ENCODE measurements at regions not wholly inside any gene's neighbourhood (a gene's known extent, or its start where the extent isn't known, plus 50 kb on each side); places are given as distances from the start of the nearest gene placed in this dataset.

- H3K36me3 ChIP-seq: no peaks in the 10 kb centered on the region
- 73% methylated on average over 2 of the region's 2 CpGs for WGBS
- TF ChIP-seq POLR2A (IDR thresholded peaks at IDR 0.05): no peak
- TF ChIP-seq POLR2AphosphoS5 (IDR thresholded peaks at IDR 0.05): no peak
- no peak for TF ChIP-seq CTCF (IDR thresholded peaks at IDR 0.05)
- no peak for DNase-seq (ENCODE audit: low spot score)
- no peak overlapping the region for H3K4me3 ChIP-seq
- H3K4me1 ChIP-seq (replicated peaks): no peaks in the 10 kb centered on the region
- H3K27ac ChIP-seq: no peak overlapping the region
- intact Hi-C loops (cut with DNase I): no loop called here
- H3K9me3 ChIP-seq: no peaks in the 10 kb centered on the region
- H3K27me3 ChIP-seq (replicated peaks; ENCODE audit: insufficient read depth): no peaks in the 10 kb centered on the region
Observed at GRCh38 chr15:26433060-26433459, 339.8 kb downstream of the GABRB3 start.

GRCh38 chr15:26421065-26421464, 351.8 kb downstream of the GABRB3 start:
- Histone ChIP-seq H3K4me3 (no peak overlapping the region), H3K27ac (no peak overlapping the region), H3K4me1 (replicated peaks) (no peaks in the 10 kb centered on the region), H3K27me3 (replicated peaks; ENCODE audit: insufficient read depth) (no peaks in the 10 kb centered on the region), H3K9me3 (no peaks in the 10 kb centered on the region), H3K36me3 (no peaks in the 10 kb centered on the region)
- TF ChIP-seq CTCF (IDR thresholded peaks at IDR 0.05): no peak
- no peak for TF ChIP-seq POLR2A (IDR thresholded peaks at IDR 0.05)
- TF ChIP-seq POLR2AphosphoS5 (IDR thresholded peaks at IDR 0.05): no peak
- intact Hi-C loops (cut with DNase I): no loop called here
- no peak for DNase-seq (ENCODE audit: low spot score)
- WGBS: 73% methylated on average over 2 of the region's 2 CpGs

GRCh38 chr15:26395624-26396023, 377.2 kb downstream of the GABRB3 start:
- DNase-seq (ENCODE audit: low spot score): no peak
- TF ChIP-seq POLR2A (IDR thresholded peaks at IDR 0.05) (no peak), POLR2AphosphoS5 (IDR thresholded peaks at IDR 0.05) (no peak), CTCF (IDR thresholded peaks at IDR 0.05) (no peak)
- 56% methylated on average over 4 of the region's 4 CpGs for WGBS

GRCh38 chr15:26394801-26395200, 378.1 kb downstream of the GABRB3 start:
- Histone ChIP-seq H3K9me3 (no peaks in the 10 kb centered on the region), H3K27me3 (replicated peaks; ENCODE audit: insufficient read depth) (no peaks in the 10 kb centered on the region), H3K4me1 (replicated peaks) (no peaks in the 10 kb centered on the region), H3K4me3 (no peak overlapping the region), H3K27ac (no peak overlapping the region), H3K36me3 (no peaks in the 10 kb centered on the region)
- intact Hi-C loops (cut with DNase I): no loop called here
- no peak for TF ChIP-seq POLR2AphosphoS5 (IDR thresholded peaks at IDR 0.05)
- no peak for TF ChIP-seq CTCF (IDR thresholded peaks at IDR 0.05)
- no peak for TF ChIP-seq POLR2A (IDR thresholded peaks at IDR 0.05)
- no peak for DNase-seq (ENCODE audit: low spot score)
- WGBS: 41% methylated on average over 8 of the region's 8 CpGs

More at GRCh38 chr15:26395624-26396023, 377.2 kb downstream of the GABRB3 start:
- no peak overlapping the region for H3K4me3 ChIP-seq
- H3K4me1 ChIP-seq (replicated peaks): no peaks in the 10 kb centered on the region
- H3K9me3 ChIP-seq: no peaks in the 10 kb centered on the region
- no peak overlapping the region for H3K27ac ChIP-seq
- no peaks in the 10 kb centered on the region for H3K36me3 ChIP-seq
- H3K27me3 ChIP-seq (replicated peaks; ENCODE audit: insufficient read depth): no peaks in the 10 kb centered on the region
- intact Hi-C loops (cut with DNase I): no loop called here

- DNase-seq (ENCODE audit: low spot score): no peak
- WGBS: 97% methylated on average over 2 of the region's 2 CpGs
Observed at GRCh38 chr15:26392956-26393355, 379.9 kb downstream of the GABRB3 start.

More at GRCh38 chr15:26392956-26393355, 379.9 kb downstream of the GABRB3 start:
- intact Hi-C loops (cut with DNase I): no loop called here
- Histone ChIP-seq H3K9me3 (no peaks in the 10 kb centered on the region), H3K36me3 (no peaks in the 10 kb centered on the region), H3K4me3 (no peak overlapping the region), H3K27me3 (replicated peaks; ENCODE audit: insufficient read depth) (no peaks in the 10 kb centered on the region), H3K4me1 (replicated peaks) (no peaks in the 10 kb centered on the region), H3K27ac (no peak overlapping the region)
- TF ChIP-seq POLR2A (IDR thresholded peaks at IDR 0.05) (no peak), CTCF (IDR thresholded peaks at IDR 0.05) (no peak), POLR2AphosphoS5 (IDR thresholded peaks at IDR 0.05) (no peak)

All from prostate gland (tissue), 2 donors.